Fibroblast of villous mesenchyme (primary cell): ENCODE measurements at regions not wholly inside any gene's neighbourhood (a gene's known extent, or its start where the extent isn't known, plus 50 kb on each side); places are given as distances from the start of the nearest gene placed in this dataset.

ENCODE experiments used
- DNase-seq: peaks from one replicate; pipeline ENCODE4 v3.0.0-alpha.2; 2010; ENCODE audit warnings: low read depth
- H3K4me3 ChIP-seq: 2 replicates; pipeline ENCODE4 v1.5.1; 2011; ENCODE audit warnings: low read depth, mild to moderate bottlenecking, low read length
- CTCF ChIP-seq: IDR thresholded peaks from 2 replicates; pipeline ENCODE4 v1.5.1; 2012; ENCODE audit warnings: low read depth, mild to moderate bottlenecking, low read length; ENCODE audit not compliant: insufficient read depth

- no peak for TF ChIP-seq CTCF
- no peak overlapping the region for H3K4me3 ChIP-seq
- no peak for DNase-seq
These were observed 808.7 kb upstream of the AUTS2 start for GRCh38 chr7:68789597-68789996.

GRCh38 chr7:68792351-68792750, 805.9 kb upstream of the AUTS2 start:
- H3K4me3 ChIP-seq = no peak overlapping the region
- DNase-seq = no peak
- TF ChIP-seq CTCF = no peak

GRCh38 chr7:68793513-68793912, 804.8 kb upstream of the AUTS2 start:
- no peak for DNase-seq
- no peak for TF ChIP-seq CTCF
- no peak overlapping the region for H3K4me3 ChIP-seq

- H3K4me3 ChIP-seq = no peak overlapping the region
- no peak for DNase-seq
- no peak for TF ChIP-seq CTCF
These were observed 798.0 kb upstream of the AUTS2 start for GRCh38 chr7:68800316-68800715.

- DNase-seq = no peak
- TF ChIP-seq CTCF = no peak
- no peak overlapping the region for H3K4me3 ChIP-seq
These were observed 793.1 kb upstream of the AUTS2 start for GRCh38 chr7:68805159-68805558.

DNA sequence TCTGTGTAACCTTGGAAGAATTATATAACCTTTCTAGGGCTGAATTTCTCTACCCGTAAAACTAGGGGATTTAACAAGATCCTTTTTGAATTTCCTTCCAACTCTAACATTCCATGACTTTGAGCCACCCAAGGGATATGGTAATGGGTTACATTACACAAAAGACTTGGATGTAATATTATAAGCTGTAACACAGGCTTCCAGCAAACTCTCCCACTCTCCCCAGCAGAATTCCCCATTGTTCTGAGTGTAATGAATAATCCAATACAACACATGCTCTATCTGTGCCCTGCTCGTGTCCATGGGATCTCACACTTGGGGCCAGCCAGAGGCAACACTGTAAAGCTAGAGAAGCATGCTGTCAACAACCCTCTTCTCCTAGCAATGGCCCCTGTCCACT, 790.6 kb upstream of the AUTS2 start:
- DNase-seq = no peak
- TF ChIP-seq CTCF = no peak

DNA sequence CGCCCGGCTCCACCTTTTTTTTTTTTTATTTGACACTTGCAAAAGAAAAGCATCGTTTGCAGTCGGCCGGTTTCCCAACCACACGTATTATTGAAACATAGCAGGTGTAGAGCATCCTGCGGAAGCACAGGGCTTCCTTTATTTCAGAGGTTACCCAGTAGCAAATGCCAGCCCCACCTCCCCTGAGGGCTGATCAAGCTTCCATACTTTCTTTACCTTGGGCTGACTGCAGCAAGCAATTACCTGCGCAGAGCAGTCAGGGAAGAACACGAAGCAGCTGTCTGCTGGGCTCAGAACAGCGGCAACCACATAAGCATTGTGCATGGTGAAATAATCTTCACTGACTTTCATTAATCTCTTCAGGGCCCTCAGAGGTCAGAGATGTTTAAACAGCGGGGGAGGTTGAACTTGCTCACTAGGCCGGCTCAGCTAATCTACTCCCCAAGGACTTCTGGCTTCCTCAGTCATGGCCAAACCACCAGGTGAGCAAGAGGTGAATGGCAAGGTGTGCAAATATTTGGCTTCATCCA, 784.7 kb upstream of the AUTS2 start:
- H3K4me3 ChIP-seq = no peak overlapping the region
- no peak for TF ChIP-seq CTCF
- DNase-seq = no peak

More for the DNA sequence above, 790.6 kb upstream of the AUTS2 start:
- no peak overlapping the region for H3K4me3 ChIP-seq
